ENCODE measurements at regions not wholly inside any gene's neighbourhood (a gene's known extent, or its start where the extent isn't known, plus 50 kb on each side); places are given as distances from the start of the nearest gene placed in this dataset.

DNA sequence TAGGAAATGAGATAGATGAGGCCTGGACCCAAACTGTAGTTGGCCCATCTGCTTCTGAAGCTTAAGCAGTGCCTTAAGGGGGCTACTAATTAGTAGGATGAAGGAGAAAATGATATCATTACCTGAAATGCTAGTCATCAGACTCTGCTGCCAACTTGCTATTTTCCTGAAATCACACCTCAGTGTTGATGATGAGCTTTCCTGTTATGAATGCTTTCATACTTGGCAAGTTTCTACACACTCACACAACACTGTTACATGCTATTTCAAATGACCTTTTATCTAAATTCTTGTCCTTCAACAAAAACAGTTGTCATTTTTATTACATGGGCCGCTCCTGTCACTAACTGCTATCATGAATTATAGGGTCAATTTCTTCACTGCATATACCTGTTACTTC lies 416.0 kb downstream of the PRDM5 start:
- TF ChIP-seq EZH2 (IDR thresholded peaks at IDR 0.05; ENCODE audit: low read length): no peak
- TF ChIP-seq, protein P1, sequence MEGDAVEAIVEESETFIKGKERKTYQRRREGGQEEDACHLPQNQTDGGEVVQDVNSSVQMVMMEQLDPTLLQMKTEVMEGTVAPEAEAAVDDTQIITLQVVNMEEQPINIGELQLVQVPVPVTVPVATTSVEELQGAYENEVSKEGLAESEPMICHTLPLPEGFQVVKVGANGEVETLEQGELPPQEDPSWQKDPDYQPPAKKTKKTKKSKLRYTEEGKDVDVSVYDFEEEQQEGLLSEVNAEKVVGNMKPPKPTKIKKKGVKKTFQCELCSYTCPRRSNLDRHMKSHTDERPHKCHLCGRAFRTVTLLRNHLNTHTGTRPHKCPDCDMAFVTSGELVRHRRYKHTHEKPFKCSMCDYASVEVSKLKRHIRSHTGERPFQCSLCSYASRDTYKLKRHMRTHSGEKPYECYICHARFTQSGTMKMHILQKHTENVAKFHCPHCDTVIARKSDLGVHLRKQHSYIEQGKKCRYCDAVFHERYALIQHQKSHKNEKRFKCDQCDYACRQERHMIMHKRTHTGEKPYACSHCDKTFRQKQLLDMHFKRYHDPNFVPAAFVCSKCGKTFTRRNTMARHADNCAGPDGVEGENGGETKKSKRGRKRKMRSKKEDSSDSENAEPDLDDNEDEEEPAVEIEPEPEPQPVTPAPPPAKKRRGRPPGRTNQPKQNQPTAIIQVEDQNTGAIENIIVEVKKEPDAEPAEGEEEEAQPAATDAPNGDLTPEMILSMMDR (optimal IDR thresholded peaks at IDR 0.05 in 1 of 3, IDR thresholded peaks at IDR 0.05 in 1 of 3, conservative IDR thresholded peaks at IDR 0.05 in 1 of 3; ENCODE audit: extremely low read depth in 1 of 3, insufficient read depth in 2 of 3, low read length in 3 of 3): no peak
